ENCODE measurements at regions not wholly inside any gene's neighbourhood (a gene's known extent, or its start where the extent isn't known, plus 50 kb on each side); places are given as distances from the start of the nearest gene placed in this dataset.

DNA sequence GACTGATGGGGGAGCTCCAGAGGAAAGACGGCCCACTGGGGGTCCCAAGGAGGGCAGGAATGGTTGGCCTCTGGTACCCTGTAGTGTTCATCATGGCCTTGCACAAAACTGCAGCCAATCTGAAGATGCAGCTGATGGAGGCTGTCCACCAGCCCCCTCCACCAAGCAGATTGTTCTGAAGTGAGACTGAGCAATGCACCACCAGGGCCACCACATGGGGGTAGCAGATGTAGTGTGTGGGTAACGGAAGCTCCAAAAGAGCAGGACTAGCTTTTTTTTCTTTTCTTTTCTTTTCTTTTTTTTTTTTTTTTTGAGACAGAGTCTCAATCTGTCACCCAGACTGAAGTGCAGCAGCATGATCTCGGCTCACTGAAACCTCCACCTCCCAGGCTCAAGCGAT is 181.0 kb upstream of the MYLIP start:
- TF ChIP-seq POLR2A (IDR thresholded peaks at IDR 0.05), result no peak
- TF ChIP-seq, protein P1, sequence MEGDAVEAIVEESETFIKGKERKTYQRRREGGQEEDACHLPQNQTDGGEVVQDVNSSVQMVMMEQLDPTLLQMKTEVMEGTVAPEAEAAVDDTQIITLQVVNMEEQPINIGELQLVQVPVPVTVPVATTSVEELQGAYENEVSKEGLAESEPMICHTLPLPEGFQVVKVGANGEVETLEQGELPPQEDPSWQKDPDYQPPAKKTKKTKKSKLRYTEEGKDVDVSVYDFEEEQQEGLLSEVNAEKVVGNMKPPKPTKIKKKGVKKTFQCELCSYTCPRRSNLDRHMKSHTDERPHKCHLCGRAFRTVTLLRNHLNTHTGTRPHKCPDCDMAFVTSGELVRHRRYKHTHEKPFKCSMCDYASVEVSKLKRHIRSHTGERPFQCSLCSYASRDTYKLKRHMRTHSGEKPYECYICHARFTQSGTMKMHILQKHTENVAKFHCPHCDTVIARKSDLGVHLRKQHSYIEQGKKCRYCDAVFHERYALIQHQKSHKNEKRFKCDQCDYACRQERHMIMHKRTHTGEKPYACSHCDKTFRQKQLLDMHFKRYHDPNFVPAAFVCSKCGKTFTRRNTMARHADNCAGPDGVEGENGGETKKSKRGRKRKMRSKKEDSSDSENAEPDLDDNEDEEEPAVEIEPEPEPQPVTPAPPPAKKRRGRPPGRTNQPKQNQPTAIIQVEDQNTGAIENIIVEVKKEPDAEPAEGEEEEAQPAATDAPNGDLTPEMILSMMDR (IDR thresholded peaks at IDR 0.05), result no peak

Data from prostate gland (tissue), 2 donors.